Mesothelial cell of epicardium (in vitro differentiated cells): ENCODE measurements at regions not wholly inside any gene's neighbourhood (a gene's known extent, or its start where the extent isn't known, plus 50 kb on each side); places are given as distances from the start of the nearest gene placed in this dataset.

Experiments
- DNase-seq, 2 experiments: peaks; one replicate each; pipeline ENCODE4 v3.0.0; 2021; ENCODE audit warnings: low spot score in 2 of 2; ENCODE audit not compliant: unreplicated experiment in 2 of 2
- H3K27ac Mint-ChIP-seq: 2 replicates; pipeline ENCODE4 v1.8.0; 2021; ENCODE audit warnings: mixed read lengths
- H3K27me3 Mint-ChIP-seq: 2 replicates; pipeline ENCODE4 v1.8.0; 2021; ENCODE audit warnings: low read depth, mixed read lengths
- H3K36me3 Mint-ChIP-seq: 2 replicates; pipeline ENCODE4 v1.8.0; 2021; ENCODE audit warnings: mixed read lengths
- H3K4me1 Mint-ChIP-seq: 2 replicates; pipeline ENCODE4 v1.8.0; 2021; ENCODE audit warnings: mixed read lengths
- H3K4me3 Mint-ChIP-seq: 2 replicates; pipeline ENCODE4 v1.8.0; 2021; ENCODE audit warnings: mild to moderate bottlenecking, moderate library complexity, mixed read lengths
- H3K9me3 Mint-ChIP-seq: 2 replicates; pipeline ENCODE4 v1.8.0; 2021; ENCODE audit warnings: mixed read lengths
- TF ChIP-seq, protein P1 (sequence below): fragments of 200-600 bp; sonication (generic); IDR thresholded peaks from one replicate; pipeline ENCODE4 v1.5.0; 2021; ENCODE audit warnings: antibody characterized with exemption; ENCODE audit not compliant: unreplicated experiment

DNA sequence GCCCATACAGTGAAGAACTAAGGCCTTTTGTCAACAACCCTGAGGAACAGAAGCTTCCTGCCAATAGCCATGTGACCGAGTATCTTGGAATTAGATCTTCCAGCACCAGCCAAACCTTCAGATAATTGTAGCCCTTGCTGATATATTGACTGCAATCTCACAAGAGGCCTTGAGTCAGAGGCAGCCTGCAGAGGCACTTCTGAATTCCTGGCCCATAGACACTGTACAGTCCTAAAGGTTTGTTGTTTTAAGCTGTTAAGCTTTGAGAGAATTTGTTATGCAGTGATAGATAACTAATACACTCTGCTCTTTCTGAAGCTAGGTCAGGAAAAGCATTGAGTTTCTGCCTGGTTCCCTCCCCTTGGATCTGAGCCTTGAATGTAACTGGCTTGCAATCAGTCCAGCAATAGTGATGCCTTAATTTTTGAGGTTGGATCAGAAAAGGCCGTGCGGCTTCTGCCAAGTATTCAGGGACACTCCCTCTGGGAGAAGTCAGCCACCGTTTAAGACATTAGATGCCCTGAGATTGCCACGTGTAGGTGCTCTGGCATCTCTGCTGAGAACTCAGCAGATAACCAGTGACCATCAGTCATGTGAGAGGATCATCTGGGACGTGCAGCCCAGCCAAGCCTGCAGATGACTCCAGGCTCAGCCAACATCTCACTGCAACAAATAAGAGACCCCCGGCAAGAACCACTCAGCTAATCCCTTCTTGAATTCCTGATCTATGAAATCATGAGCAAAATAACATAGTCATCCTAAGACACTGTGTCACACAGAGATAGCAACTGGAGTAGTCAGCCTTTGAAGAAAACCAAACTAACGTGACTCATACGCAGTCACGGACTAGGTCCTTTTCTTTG, 126.8 kb upstream of the STC2 start:
- Mint-ChIP-seq H3K4me1 (no peaks in the 10 kb centered on the region), H3K27ac (peak overlapping the region; percentile 67), H3K36me3 (no peaks in the 10 kb centered on the region), H3K4me3 (no peak overlapping the region), H3K27me3 (peaks cover 8% of the 10 kb centered on the region), H3K9me3 (no peaks in the 10 kb centered on the region)
- DNase-seq, result no peak
- TF ChIP-seq, protein P1, sequence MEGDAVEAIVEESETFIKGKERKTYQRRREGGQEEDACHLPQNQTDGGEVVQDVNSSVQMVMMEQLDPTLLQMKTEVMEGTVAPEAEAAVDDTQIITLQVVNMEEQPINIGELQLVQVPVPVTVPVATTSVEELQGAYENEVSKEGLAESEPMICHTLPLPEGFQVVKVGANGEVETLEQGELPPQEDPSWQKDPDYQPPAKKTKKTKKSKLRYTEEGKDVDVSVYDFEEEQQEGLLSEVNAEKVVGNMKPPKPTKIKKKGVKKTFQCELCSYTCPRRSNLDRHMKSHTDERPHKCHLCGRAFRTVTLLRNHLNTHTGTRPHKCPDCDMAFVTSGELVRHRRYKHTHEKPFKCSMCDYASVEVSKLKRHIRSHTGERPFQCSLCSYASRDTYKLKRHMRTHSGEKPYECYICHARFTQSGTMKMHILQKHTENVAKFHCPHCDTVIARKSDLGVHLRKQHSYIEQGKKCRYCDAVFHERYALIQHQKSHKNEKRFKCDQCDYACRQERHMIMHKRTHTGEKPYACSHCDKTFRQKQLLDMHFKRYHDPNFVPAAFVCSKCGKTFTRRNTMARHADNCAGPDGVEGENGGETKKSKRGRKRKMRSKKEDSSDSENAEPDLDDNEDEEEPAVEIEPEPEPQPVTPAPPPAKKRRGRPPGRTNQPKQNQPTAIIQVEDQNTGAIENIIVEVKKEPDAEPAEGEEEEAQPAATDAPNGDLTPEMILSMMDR, result no peak

DNA sequence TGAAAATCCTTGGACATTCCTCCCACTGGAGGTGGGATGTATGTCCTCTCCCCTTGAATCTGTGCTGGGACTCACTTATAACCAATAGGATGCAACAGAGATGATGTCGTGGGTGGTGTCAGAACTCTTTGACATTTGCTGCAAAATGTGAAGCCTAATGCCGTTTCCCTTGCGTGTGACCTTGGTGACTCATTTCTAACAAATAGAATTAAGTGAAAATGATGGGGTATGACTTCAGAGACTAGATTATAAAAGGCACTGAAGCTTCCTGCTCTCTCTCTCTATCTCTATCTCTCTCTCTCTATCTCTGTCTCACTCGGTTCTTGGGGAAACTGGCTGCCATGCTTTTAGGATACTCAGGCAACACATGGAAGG, 126.1 kb upstream of the STC2 start:
- Mint-ChIP-seq H3K4me1 (no peaks in the 10 kb centered on the region), H3K27ac (no peak overlapping the region), H3K36me3 (no peaks in the 10 kb centered on the region), H3K4me3 (no peak overlapping the region), H3K27me3 (peaks cover 8% of the 10 kb centered on the region), H3K9me3 (no peaks in the 10 kb centered on the region)
- TF ChIP-seq, protein P1, result no peak
- no peak for DNase-seq

DNA sequence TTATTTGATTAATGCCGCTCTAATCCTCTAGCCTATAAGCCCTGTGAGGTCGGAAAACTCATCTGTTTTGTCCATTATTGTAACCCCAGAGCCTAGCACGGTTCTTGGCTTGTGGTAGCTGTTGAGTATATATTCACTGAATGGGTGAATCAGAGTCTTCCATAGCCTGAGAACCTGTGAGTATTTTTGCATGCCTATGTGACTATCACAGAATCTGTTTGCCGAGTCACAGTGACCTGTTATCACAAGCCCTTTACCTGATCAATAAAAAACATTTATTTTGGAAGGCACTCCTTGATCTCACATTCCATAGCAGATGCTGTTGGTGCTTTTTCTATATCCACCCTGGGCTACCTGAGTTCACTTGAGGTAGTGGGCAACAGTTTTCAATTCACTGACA, 125.0 kb upstream of the STC2 start:
- no peak for DNase-seq
- no peaks in the 10 kb centered on the region for H3K4me1 Mint-ChIP-seq
- no peak overlapping the region for H3K27ac Mint-ChIP-seq
- TF ChIP-seq, protein P1, result no peak
- no peaks in the 10 kb centered on the region for H3K36me3 Mint-ChIP-seq
- no peak overlapping the region for H3K4me3 Mint-ChIP-seq
- no peaks in the 10 kb centered on the region for H3K9me3 Mint-ChIP-seq
- H3K27me3 Mint-ChIP-seq, result peaks cover 5% of the 10 kb centered on the region

DNA sequence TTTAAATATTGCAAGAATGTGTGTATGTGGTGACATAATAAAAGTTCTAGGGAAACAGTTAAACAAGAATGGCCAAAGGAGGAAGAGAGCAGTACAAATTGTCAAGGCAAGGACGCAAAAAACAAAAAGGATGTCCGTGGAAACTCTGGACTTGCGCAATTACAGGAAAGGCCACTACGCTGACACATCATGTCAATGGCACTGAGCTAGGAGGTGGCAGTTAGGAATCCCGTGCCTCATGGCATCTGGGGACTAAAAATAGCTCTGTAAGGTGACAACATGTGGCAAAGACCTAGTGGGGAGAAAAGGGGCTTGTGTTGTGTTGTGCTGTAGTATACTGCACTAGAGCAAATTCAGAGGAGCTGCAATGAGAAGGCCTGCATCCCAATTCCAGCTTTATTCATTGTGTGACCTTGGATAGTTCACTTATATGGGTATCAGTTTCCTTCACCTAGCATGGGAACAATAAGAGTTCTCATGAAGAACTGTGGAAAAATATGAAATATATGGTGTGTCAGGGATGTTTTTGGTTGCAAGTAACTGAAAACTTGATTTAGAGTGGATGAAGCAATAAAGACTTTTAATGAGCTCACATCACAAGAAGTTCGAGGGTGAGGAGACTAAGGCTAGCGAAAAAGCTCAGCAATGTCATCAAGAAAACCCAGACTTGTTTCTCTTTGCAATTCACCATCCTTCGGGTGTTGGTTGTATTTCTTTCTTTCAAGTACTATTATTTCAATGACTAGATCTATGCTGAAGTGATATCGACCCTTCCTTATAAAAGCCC, 124.1 kb upstream of the STC2 start:
- H3K27ac Mint-ChIP-seq, result no peak overlapping the region
- H3K4me3 Mint-ChIP-seq, result no peak overlapping the region
- H3K4me1 Mint-ChIP-seq, result no peaks in the 10 kb centered on the region
- H3K9me3 Mint-ChIP-seq, result no peaks in the 10 kb centered on the region
- TF ChIP-seq, protein P1, result no peak
- no peak for DNase-seq
- no peaks in the 10 kb centered on the region for H3K36me3 Mint-ChIP-seq
- peaks cover 5% of the 10 kb centered on the region for H3K27me3 Mint-ChIP-seq

DNA sequence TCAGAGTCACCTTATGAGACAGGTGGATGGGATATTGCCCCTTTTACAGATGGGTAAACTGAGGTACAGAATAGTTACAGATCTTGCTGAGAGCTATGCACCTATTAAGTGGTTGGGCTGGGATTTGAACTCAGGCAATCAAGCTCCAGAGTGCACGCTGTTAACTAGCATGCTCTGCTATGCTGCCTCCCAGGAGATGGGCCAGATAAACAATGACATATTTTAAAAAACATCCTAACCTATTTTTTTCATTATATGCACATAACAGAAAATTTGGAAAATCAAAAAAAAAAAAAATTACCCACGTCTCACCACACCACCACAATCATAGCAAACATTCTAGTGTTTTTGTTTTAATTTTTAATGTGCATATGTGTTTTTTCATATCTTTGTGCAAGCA, 123.4 kb upstream of the STC2 start:
- Mint-ChIP-seq H3K9me3 (no peaks in the 10 kb centered on the region), H3K4me3 (no peak overlapping the region), H3K36me3 (no peaks in the 10 kb centered on the region), H3K27ac (no peak overlapping the region), H3K4me1 (no peaks in the 10 kb centered on the region), H3K27me3 (no peaks in the 10 kb centered on the region)
- DNase-seq, result no peak
- TF ChIP-seq, protein P1, result no peak
